ENCODE measurements at regions not wholly inside any gene's neighbourhood (a gene's known extent, or its start where the extent isn't known, plus 50 kb on each side); places are given as distances from the start of the nearest gene placed in this dataset.
"Not testable (repeated sequence)": the region's sequence is repeated elsewhere in the genome, so short reads cannot be mapped to it uniquely, and the experiment has no call there.

- DNase-seq (ENCODE audit: low read depth in 2 of 2) = no peak
Measured at GRCh38 chr4:17241835-17242234, 270.1 kb downstream of the QDPR start.

- DNase-seq (ENCODE audit: low read depth in 2 of 2) = no peak
Measured at GRCh38 chr4:17238633-17239032, 273.3 kb downstream of the QDPR start.

GRCh38 chr4:17236686-17237085, 275.2 kb downstream of the QDPR start:
- no peak for DNase-seq (ENCODE audit: low read depth in 2 of 2)

- no peak for DNase-seq (ENCODE audit: low read depth in 2 of 2)
Measured at GRCh38 chr4:17234678-17235077, 277.2 kb downstream of the QDPR start.

- DNase-seq (ENCODE audit: low read depth in 2 of 2) = no peak
Measured at GRCh38 chr4:17232566-17233253, 279.2 kb downstream of the QDPR start.

- not testable (repeated sequence) for DNase-seq (ENCODE audit: low read depth in 2 of 2)
Measured at GRCh38 chr4:17231880-17232475, 279.9 kb downstream of the QDPR start.

- DNase-seq (ENCODE audit: low read depth in 2 of 2) = no peak
Measured at GRCh38 chr4:17230727-17231126, 281.2 kb downstream of the QDPR start.

- no peak for DNase-seq (ENCODE audit: low read depth in 2 of 2)
Measured at GRCh38 chr4:17220816-17221215, 291.1 kb downstream of the QDPR start.

- no peak for DNase-seq (ENCODE audit: low read depth in 2 of 2)
Measured at GRCh38 chr4:17218786-17219185, 293.1 kb downstream of the QDPR start.

GRCh38 chr4:17206829-17207801, 304.8 kb downstream of the QDPR start:
- no peak for DNase-seq (ENCODE audit: low read depth in 2 of 2)

- no peak for DNase-seq (ENCODE audit: low read depth in 2 of 2)
Measured at GRCh38 chr4:17204908-17205307, 306.5 kb upstream of the LDB2 start.

- no peak for DNase-seq (ENCODE audit: low read depth in 2 of 2)
Measured at GRCh38 chr4:17203797-17204196, 305.4 kb upstream of the LDB2 start.

GRCh38 chr4:17197070-17197469, 298.6 kb upstream of the LDB2 start:
- DNase-seq (ENCODE audit: low read depth in 2 of 2) = no peak

- DNase-seq (ENCODE audit: low read depth in 2 of 2) = no peak
Measured at GRCh38 chr4:17195461-17196275, 297.2 kb upstream of the LDB2 start.

- DNase-seq (ENCODE audit: low read depth in 2 of 2) = no peak
Measured at GRCh38 chr4:17194586-17194985, 296.1 kb upstream of the LDB2 start.

- DNase-seq (ENCODE audit: low read depth in 2 of 2) = no peak
Measured at GRCh38 chr4:17189759-17190158, 291.3 kb upstream of the LDB2 start.

GRCh38 chr4:17189401-17189720, 290.9 kb upstream of the LDB2 start:
- no peak for DNase-seq (ENCODE audit: low read depth in 2 of 2)

GRCh38 chr4:17188547-17189400, 290.3 kb upstream of the LDB2 start:
- no peak for DNase-seq (ENCODE audit: low read depth in 2 of 2)

GRCh38 chr4:17188125-17188524, 289.7 kb upstream of the LDB2 start:
- DNase-seq (ENCODE audit: low read depth in 2 of 2) = no peak

GRCh38 chr4:17187003-17187402, 288.6 kb upstream of the LDB2 start:
- no peak for DNase-seq (ENCODE audit: low read depth in 2 of 2)

- no peak for DNase-seq (ENCODE audit: low read depth in 2 of 2)
Measured at GRCh38 chr4:17182888-17183287, 284.4 kb upstream of the LDB2 start.
